Endothelial cell (in vitro differentiated cells): ENCODE measurements at regions not wholly inside any gene's neighbourhood (a gene's known extent, or its start where the extent isn't known, plus 50 kb on each side); places are given as distances from the start of the nearest gene placed in this dataset.

Experiments used
- DNase-seq: peaks from one replicate; pipeline ENCODE4 v3.0.0; 2021; ENCODE audit warnings: low spot score
- H3K27ac Mint-ChIP-seq: one replicate; pipeline ENCODE4 v1.8.0; 2021; ENCODE audit warnings: mixed read lengths, inconsistent platforms; ENCODE audit not compliant: unreplicated experiment
- H3K27me3 Mint-ChIP-seq: one replicate; pipeline ENCODE4 v1.8.0; 2021; ENCODE audit warnings: mild to moderate bottlenecking, moderate library complexity, mixed read lengths, inconsistent platforms; ENCODE audit not compliant: unreplicated experiment
- H3K36me3 Mint-ChIP-seq: one replicate; pipeline ENCODE4 v1.8.0; 2021; ENCODE audit warnings: mild to moderate bottlenecking, low read depth, mixed read lengths, inconsistent platforms; ENCODE audit not compliant: unreplicated experiment
- H3K4me1 Mint-ChIP-seq: one replicate; pipeline ENCODE4 v1.8.0; 2021; ENCODE audit warnings: mild to moderate bottlenecking, mixed read lengths, inconsistent platforms; ENCODE audit not compliant: unreplicated experiment
- H3K4me3 Mint-ChIP-seq: one replicate; pipeline ENCODE4 v1.8.0; 2021; ENCODE audit warnings: mild to moderate bottlenecking, mixed read lengths, inconsistent platforms; ENCODE audit not compliant: unreplicated experiment
- H3K9me3 Mint-ChIP-seq: one replicate; pipeline ENCODE4 v1.8.0; 2021; ENCODE audit warnings: mixed read lengths, inconsistent platforms; ENCODE audit not compliant: unreplicated experiment
- TF ChIP-seq, protein P1 (sequence below): fragments of 200-600 bp; sonication (generic); IDR thresholded peaks from one replicate; pipeline ENCODE4 v1.5.0; 2021; ENCODE audit warnings: antibody characterized with exemption; ENCODE audit not compliant: unreplicated experiment

DNA sequence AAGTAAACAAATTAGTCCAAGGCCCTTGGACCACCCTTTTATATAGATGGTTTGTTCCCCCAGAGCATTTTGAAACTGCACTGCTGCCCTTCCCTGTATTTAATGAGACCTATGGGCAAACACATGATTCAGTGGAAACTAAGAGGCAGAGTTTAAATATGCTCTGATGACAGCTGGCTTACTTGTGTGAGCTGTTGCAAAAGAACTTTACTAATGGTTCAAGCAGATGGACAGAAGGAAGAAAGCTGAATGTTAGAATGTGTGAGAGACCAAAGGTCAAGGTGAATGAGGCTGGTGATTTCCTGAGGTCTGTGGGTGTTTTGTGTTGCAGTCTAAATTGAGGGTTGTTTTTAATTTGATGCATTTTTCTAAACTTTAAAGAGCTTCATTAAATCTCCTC lies 123.0 kb upstream of the CEP162 start:
- Mint-ChIP-seq H3K36me3 (no peaks in the 10 kb centered on the region), H3K4me1 (peaks cover 9% of the 10 kb centered on the region), H3K4me3 (no peak overlapping the region), H3K27ac (no peak overlapping the region), H3K9me3 (no peaks in the 10 kb centered on the region), H3K27me3 (no peaks in the 10 kb centered on the region)
- TF ChIP-seq, protein P1, sequence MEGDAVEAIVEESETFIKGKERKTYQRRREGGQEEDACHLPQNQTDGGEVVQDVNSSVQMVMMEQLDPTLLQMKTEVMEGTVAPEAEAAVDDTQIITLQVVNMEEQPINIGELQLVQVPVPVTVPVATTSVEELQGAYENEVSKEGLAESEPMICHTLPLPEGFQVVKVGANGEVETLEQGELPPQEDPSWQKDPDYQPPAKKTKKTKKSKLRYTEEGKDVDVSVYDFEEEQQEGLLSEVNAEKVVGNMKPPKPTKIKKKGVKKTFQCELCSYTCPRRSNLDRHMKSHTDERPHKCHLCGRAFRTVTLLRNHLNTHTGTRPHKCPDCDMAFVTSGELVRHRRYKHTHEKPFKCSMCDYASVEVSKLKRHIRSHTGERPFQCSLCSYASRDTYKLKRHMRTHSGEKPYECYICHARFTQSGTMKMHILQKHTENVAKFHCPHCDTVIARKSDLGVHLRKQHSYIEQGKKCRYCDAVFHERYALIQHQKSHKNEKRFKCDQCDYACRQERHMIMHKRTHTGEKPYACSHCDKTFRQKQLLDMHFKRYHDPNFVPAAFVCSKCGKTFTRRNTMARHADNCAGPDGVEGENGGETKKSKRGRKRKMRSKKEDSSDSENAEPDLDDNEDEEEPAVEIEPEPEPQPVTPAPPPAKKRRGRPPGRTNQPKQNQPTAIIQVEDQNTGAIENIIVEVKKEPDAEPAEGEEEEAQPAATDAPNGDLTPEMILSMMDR: no peak
- no peak for DNase-seq

DNA sequence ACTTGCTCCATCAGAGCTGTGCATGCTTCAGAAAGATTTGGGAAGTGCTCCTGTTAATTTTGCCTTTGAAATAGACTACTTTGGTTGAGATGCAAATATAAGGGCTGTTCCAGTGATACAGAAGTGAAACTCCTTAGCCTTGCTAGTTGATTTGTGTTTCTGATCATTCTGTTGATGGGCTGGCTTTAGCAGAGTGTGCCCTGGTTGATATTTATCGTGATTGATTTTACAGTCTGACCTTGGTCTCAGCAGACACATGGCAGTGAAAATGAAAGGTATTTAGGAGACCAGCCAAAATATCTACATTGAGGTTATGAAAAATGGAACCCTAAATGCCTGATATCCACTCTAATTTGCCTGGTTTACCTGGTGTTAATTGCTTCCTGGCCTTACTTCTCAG lies 122.1 kb upstream of the CEP162 start:
- H3K4me1 Mint-ChIP-seq: peaks cover 9% of the 10 kb centered on the region
- TF ChIP-seq, protein P1: no peak
- no peak overlapping the region for H3K4me3 Mint-ChIP-seq
- no peak for DNase-seq
- no peaks in the 10 kb centered on the region for H3K9me3 Mint-ChIP-seq
- H3K27ac Mint-ChIP-seq: no peak overlapping the region
- H3K27me3 Mint-ChIP-seq: no peaks in the 10 kb centered on the region
- no peaks in the 10 kb centered on the region for H3K36me3 Mint-ChIP-seq

DNA sequence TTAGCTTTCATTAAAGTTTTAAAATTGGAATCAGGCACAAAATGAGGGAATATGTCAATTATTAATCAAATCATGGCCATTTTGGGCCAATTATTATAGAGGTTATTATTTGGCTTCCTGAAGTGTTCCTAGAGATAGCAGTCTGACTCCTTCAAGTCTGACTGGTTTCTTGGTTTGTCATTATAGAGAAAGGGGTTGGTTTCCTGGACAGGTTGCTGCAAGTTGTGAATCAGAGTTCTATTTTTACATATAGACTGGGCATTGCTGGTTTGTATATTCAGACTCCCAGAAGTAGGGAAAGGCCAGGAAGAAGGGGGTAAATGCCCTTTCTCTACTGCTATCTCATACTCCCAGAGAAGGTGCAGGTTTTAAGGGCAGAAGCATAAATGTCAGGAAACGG lies 121.4 kb upstream of the CEP162 start:
- no peak for DNase-seq
- Mint-ChIP-seq H3K4me1 (peaks cover 15% of the 10 kb centered on the region), H3K9me3 (no peaks in the 10 kb centered on the region)

DNA sequence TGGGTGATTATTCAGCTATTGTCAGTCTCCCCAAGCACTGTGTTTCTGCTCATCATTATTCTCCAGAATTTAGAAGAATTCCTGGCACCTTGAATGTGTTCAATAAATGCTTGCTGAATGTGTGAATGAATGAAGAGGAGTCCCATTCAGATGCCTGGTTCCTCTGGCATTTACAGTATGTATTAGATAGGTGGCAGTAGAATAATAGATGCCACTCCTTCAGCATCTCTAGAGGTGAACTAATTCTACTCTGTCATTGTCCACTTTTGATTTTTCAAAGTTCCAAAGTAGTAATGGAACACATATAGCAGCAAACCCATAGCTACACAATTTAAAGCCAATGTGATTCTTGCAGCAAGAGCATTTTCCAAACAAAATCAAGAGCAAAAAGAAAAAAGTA lies 118.9 kb upstream of the CEP162 start:
- no peaks in the 10 kb centered on the region for H3K9me3 Mint-ChIP-seq
- H3K4me1 Mint-ChIP-seq: peaks cover 27% of the 10 kb centered on the region
- no peaks in the 10 kb centered on the region for H3K36me3 Mint-ChIP-seq
- DNase-seq: no peak
- TF ChIP-seq, protein P1: no peak
- H3K27me3 Mint-ChIP-seq: no peaks in the 10 kb centered on the region
- H3K27ac Mint-ChIP-seq: no peak overlapping the region
- H3K4me3 Mint-ChIP-seq: no peak overlapping the region

More for the DNA sequence above, 121.4 kb upstream of the CEP162 start:
- no peak overlapping the region for H3K27ac Mint-ChIP-seq
- no peaks in the 10 kb centered on the region for H3K27me3 Mint-ChIP-seq
- TF ChIP-seq, protein P1: no peak
- H3K36me3 Mint-ChIP-seq: no peaks in the 10 kb centered on the region
- H3K4me3 Mint-ChIP-seq: no peak overlapping the region

DNA sequence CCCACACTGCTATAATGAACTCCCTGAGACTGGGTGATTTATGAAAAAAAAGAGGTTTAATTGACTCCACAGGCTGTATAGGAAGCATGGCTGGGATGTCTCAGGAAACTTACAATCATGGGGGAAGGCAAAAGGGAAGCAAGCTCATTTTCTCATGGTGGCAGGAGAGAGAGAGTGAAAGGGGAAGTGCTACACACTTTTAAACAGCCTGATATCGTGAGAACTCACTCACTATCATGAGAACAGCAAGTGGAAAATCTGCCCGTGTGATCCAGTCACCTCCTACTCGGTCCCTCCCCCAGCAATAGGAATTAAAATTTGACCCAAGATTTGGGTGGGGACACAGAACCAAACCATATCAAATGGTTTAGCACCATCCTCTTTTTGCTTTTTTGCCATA lies 116.6 kb upstream of the CEP162 start:
- peak overlapping the region; percentile 19 for H3K27ac Mint-ChIP-seq
- no peak for DNase-seq
- no peak overlapping the region for H3K4me3 Mint-ChIP-seq
- peaks cover 31% of the 10 kb centered on the region for H3K4me1 Mint-ChIP-seq
- no peaks in the 10 kb centered on the region for H3K27me3 Mint-ChIP-seq
- H3K9me3 Mint-ChIP-seq: no peaks in the 10 kb centered on the region
- TF ChIP-seq, protein P1: no peak
- H3K36me3 Mint-ChIP-seq: no peaks in the 10 kb centered on the region
